ENCODE measurements at regions not wholly inside any gene's neighbourhood (a gene's known extent, or its start where the extent isn't known, plus 50 kb on each side); places are given as distances from the start of the nearest gene placed in this dataset.
"Not testable (repeated sequence)": the region's sequence is repeated elsewhere in the genome, so short reads cannot be mapped to it uniquely, and the experiment has no call there.

- Histone ChIP-seq H3K9ac (ENCODE audit: insufficient read length) (no peak overlapping the region), H3K27ac (no peak overlapping the region), H3K9me3 (ENCODE audit: low read depth, low read length) (no peaks in the 10 kb centered on the region), H3K36me3 (ENCODE audit: insufficient read depth, low read length) (no peaks in the 10 kb centered on the region), H3K4me3 (no peak overlapping the region)
- DNase-seq (ENCODE audit: low read depth, low spot score), result no peak
- TF ChIP-seq POLR2AphosphoS5 (IDR thresholded peaks at IDR 0.05; ENCODE audit: borderline replicate concordance, low read depth, low read length), result no peak
- no peak for TF ChIP-seq FOXP2 (optimal IDR thresholded peaks at IDR 0.05; ENCODE audit: control extremely low read depth, extremely low read length, insufficient read depth)
- no peak for TF ChIP-seq EZH2 (IDR thresholded peaks at IDR 0.05)
Measured at GRCh38 chr14:101294136-101294535, 267.2 kb upstream of the DIO3 start.

GRCh38 chr14:101299781-101300180 is 261.5 kb upstream of the DIO3 start:
- not testable (repeated sequence) for H3K9me3 ChIP-seq (ENCODE audit: low read depth, low read length); DNase-seq (ENCODE audit: low read depth, low spot score); H3K27ac ChIP-seq; H3K36me3 ChIP-seq (ENCODE audit: insufficient read depth, low read length); H3K9ac ChIP-seq (ENCODE audit: insufficient read length); H3K4me3 ChIP-seq

GRCh38 chr14:101301011-101301410 is 260.3 kb upstream of the DIO3 start:
- no peaks in the 10 kb centered on the region for H3K36me3 ChIP-seq (ENCODE audit: insufficient read depth, low read length)
- TF ChIP-seq FOXP2 (optimal IDR thresholded peaks at IDR 0.05; ENCODE audit: control extremely low read depth, extremely low read length, insufficient read depth) (no peak), EZH2 (IDR thresholded peaks at IDR 0.05) (no peak), POLR2AphosphoS5 (IDR thresholded peaks at IDR 0.05; ENCODE audit: borderline replicate concordance, low read depth, low read length) (no peak)
- H3K27ac ChIP-seq, result no peak overlapping the region
- no peaks in the 10 kb centered on the region for H3K9me3 ChIP-seq (ENCODE audit: low read depth, low read length)
- no peak for DNase-seq (ENCODE audit: low read depth, low spot score)
- no peak overlapping the region for H3K9ac ChIP-seq (ENCODE audit: insufficient read length)
- H3K4me3 ChIP-seq, result no peak overlapping the region

- not testable (repeated sequence) for H3K4me3 ChIP-seq; H3K27ac ChIP-seq; H3K9me3 ChIP-seq (ENCODE audit: low read depth, low read length); DNase-seq (ENCODE audit: low read depth, low spot score); H3K9ac ChIP-seq (ENCODE audit: insufficient read length); H3K36me3 ChIP-seq (ENCODE audit: insufficient read depth, low read length)
Measured at GRCh38 chr14:101307162-101307561, 254.1 kb upstream of the DIO3 start.

GRCh38 chr14:101311186-101311585 is 250.1 kb upstream of the DIO3 start:
- not testable (repeated sequence) for H3K4me3 ChIP-seq; H3K27ac ChIP-seq; DNase-seq (ENCODE audit: low read depth, low spot score); H3K36me3 ChIP-seq (ENCODE audit: insufficient read depth, low read length); H3K9me3 ChIP-seq (ENCODE audit: low read depth, low read length); H3K9ac ChIP-seq (ENCODE audit: insufficient read length)

GRCh38 chr14:101313268-101313667 is 248.0 kb upstream of the DIO3 start:
- no peak for DNase-seq (ENCODE audit: low read depth, low spot score)
- no peaks in the 10 kb centered on the region for H3K9me3 ChIP-seq (ENCODE audit: low read depth, low read length)
- H3K36me3 ChIP-seq (ENCODE audit: insufficient read depth, low read length), result no peaks in the 10 kb centered on the region
- TF ChIP-seq EZH2 (IDR thresholded peaks at IDR 0.05), result no peak
- no peak for TF ChIP-seq POLR2AphosphoS5 (IDR thresholded peaks at IDR 0.05; ENCODE audit: borderline replicate concordance, low read depth, low read length)
- no peak for TF ChIP-seq FOXP2 (optimal IDR thresholded peaks at IDR 0.05; ENCODE audit: control extremely low read depth, extremely low read length, insufficient read depth)
- H3K9ac ChIP-seq (ENCODE audit: insufficient read length), result no peak overlapping the region
- no peak overlapping the region for H3K4me3 ChIP-seq
- no peak overlapping the region for H3K27ac ChIP-seq

GRCh38 chr14:101315802-101316296 is 245.4 kb upstream of the DIO3 start:
- DNase-seq (ENCODE audit: low read depth, low spot score), result no peak
- Histone ChIP-seq H3K9me3 (ENCODE audit: low read depth, low read length) (no peaks in the 10 kb centered on the region), H3K4me3 (no peak overlapping the region), H3K36me3 (ENCODE audit: insufficient read depth, low read length) (no peaks in the 10 kb centered on the region), H3K9ac (ENCODE audit: insufficient read length) (no peak overlapping the region), H3K27ac (no peak overlapping the region)
- TF ChIP-seq EZH2 (IDR thresholded peaks at IDR 0.05), result no peak
- no peak for TF ChIP-seq POLR2AphosphoS5 (IDR thresholded peaks at IDR 0.05; ENCODE audit: borderline replicate concordance, low read depth, low read length)
- TF ChIP-seq FOXP2 (optimal IDR thresholded peaks at IDR 0.05; ENCODE audit: control extremely low read depth, extremely low read length, insufficient read depth), result no peak

- no peak for TF ChIP-seq POLR2AphosphoS5 (IDR thresholded peaks at IDR 0.05; ENCODE audit: borderline replicate concordance, low read depth, low read length)
- TF ChIP-seq FOXP2 (optimal IDR thresholded peaks at IDR 0.05; ENCODE audit: control extremely low read depth, extremely low read length, insufficient read depth), result no peak
- TF ChIP-seq EZH2 (IDR thresholded peaks at IDR 0.05), result no peak
- DNase-seq (ENCODE audit: low read depth, low spot score), result no peak
- H3K36me3 ChIP-seq (ENCODE audit: insufficient read depth, low read length), result no peaks in the 10 kb centered on the region
- H3K4me3 ChIP-seq, result no peak overlapping the region
- H3K27ac ChIP-seq, result no peak overlapping the region
- no peaks in the 10 kb centered on the region for H3K9me3 ChIP-seq (ENCODE audit: low read depth, low read length)
- no peak overlapping the region for H3K9ac ChIP-seq (ENCODE audit: insufficient read length)
Measured at GRCh38 chr14:101318271-101318670, 243.0 kb upstream of the DIO3 start.

GRCh38 chr14:101320396-101320795 is 240.9 kb upstream of the DIO3 start:
- Histone ChIP-seq H3K9me3 (ENCODE audit: low read depth, low read length) (no peaks in the 10 kb centered on the region), H3K27ac (no peak overlapping the region), H3K36me3 (ENCODE audit: insufficient read depth, low read length) (no peaks in the 10 kb centered on the region), H3K4me3 (no peak overlapping the region), H3K9ac (ENCODE audit: insufficient read length) (no peak overlapping the region)
- TF ChIP-seq POLR2AphosphoS5 (IDR thresholded peaks at IDR 0.05; ENCODE audit: borderline replicate concordance, low read depth, low read length) (no peak), FOXP2 (optimal IDR thresholded peaks at IDR 0.05; ENCODE audit: control extremely low read depth, extremely low read length, insufficient read depth) (no peak), EZH2 (IDR thresholded peaks at IDR 0.05) (no peak)
- no peak for DNase-seq (ENCODE audit: low read depth, low spot score)

Measured in SK-N-MC (cell line).